ENCODE measurements at regions not wholly inside any gene's neighbourhood (a gene's known extent, or its start where the extent isn't known, plus 50 kb on each side); places are given as distances from the start of the nearest gene placed in this dataset.

DNA sequence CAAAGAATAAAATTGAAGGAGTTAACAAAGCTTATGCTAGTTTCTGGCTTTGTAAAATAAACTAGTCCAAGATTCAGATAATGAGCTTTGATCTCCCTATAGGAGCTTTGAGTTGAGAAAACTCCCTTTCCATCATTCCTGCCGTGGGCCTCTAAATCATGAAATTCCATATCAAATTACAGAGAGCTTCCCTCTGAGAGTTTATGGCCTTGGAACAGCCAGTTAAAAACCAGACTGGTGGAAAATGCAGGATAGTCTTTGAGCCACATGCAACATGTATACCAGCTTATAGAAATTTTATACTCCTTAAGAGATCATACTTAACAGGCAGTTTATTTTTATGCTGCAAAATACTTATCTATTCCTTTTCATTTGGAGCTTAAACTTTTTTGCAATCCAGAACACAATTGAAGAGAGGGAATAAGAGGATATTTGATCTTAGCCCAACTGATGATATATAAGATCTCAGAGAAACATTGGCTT is 175.8 kb upstream of the ATP2B1 start:
- H3K27me3 ChIP-seq (ENCODE audit: control insufficient read depth in 2 of 2, insufficient read depth in 2 of 2, low read length in 2 of 2): no peaks in the 10 kb centered on the region
- POLR2A ChIA-PET: no interaction called here
- H3K36me3 ChIP-seq (ENCODE audit: control insufficient read depth in 2 of 2, extremely low read depth in 1 of 2, insufficient read depth in 2 of 2, low read length in 2 of 2): no peaks in the 10 kb centered on the region
- no peak overlapping the region for H3K27ac ChIP-seq (ENCODE audit: insufficient read depth, low read depth, low read length)
- no peaks in the 10 kb centered on the region for H3K79me2 ChIP-seq (ENCODE audit: control insufficient read depth, insufficient read depth, low read length)
- no peak overlapping the region for H3K4me3 ChIP-seq (replicated peaks in 1 of 3; ENCODE audit: insufficient read depth in 1 of 3, low read depth in 1 of 3, low read length in 3 of 3)
- no peaks in the 10 kb centered on the region for H3K4me1 ChIP-seq (ENCODE audit: control insufficient read depth, extremely low read depth, insufficient read depth, low read length)
- FAIRE-seq: no peak
- H2AFZ ChIP-seq (ENCODE audit: low read depth, low read length): no peak overlapping the region
- no TSS peak for BruUV-seq (replicated peaks)
- TF ChIP-seq, protein P1, sequence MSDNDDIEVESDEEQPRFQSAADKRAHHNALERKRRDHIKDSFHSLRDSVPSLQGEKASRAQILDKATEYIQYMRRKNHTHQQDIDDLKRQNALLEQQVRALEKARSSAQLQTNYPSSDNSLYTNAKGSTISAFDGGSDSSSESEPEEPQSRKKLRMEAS (IDR thresholded peaks at IDR 0.05; ENCODE audit: insufficient read depth, insufficient read length): no peak
- TF ChIP-seq POLR2A (IDR thresholded peaks at IDR 0.05; ENCODE audit: low read depth, low read length): no peak
- TF ChIP-seq MYC (IDR thresholded peaks at IDR 0.05; ENCODE audit: low read depth, low read length): no peak
- TF ChIP-seq POLR2AphosphoS5 (IDR thresholded peaks at IDR 0.05; ENCODE audit: insufficient read depth, low read depth, low read length): no peak
- TF ChIP-seq JUN (IDR thresholded peaks at IDR 0.05; ENCODE audit: borderline replicate concordance, insufficient read depth, insufficient read length, low read depth): no peak
- TF ChIP-seq EZH2 (IDR thresholded peaks at IDR 0.05; ENCODE audit: borderline replicate concordance, low read depth, low read length, severe bottlenecking): no peak
- no peak for TF ChIP-seq GATA2 (IDR thresholded peaks at IDR 0.05; ENCODE audit: insufficient read depth, insufficient read length, low read depth, low read length)
- TF ChIP-seq, protein P2, sequence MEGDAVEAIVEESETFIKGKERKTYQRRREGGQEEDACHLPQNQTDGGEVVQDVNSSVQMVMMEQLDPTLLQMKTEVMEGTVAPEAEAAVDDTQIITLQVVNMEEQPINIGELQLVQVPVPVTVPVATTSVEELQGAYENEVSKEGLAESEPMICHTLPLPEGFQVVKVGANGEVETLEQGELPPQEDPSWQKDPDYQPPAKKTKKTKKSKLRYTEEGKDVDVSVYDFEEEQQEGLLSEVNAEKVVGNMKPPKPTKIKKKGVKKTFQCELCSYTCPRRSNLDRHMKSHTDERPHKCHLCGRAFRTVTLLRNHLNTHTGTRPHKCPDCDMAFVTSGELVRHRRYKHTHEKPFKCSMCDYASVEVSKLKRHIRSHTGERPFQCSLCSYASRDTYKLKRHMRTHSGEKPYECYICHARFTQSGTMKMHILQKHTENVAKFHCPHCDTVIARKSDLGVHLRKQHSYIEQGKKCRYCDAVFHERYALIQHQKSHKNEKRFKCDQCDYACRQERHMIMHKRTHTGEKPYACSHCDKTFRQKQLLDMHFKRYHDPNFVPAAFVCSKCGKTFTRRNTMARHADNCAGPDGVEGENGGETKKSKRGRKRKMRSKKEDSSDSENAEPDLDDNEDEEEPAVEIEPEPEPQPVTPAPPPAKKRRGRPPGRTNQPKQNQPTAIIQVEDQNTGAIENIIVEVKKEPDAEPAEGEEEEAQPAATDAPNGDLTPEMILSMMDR (IDR thresholded peaks at IDR 0.05; ENCODE audit: extremely low read depth in 1 of 2, insufficient read depth in 1 of 2, low read depth in 1 of 2, low read length in 2 of 2): no peak
- no peak for TF ChIP-seq FOS (IDR thresholded peaks at IDR 0.05; ENCODE audit: borderline replicate concordance, insufficient read depth, low read length)
- H3K9me1 ChIP-seq (replicated peaks; ENCODE audit: control insufficient read depth, extremely low read depth, insufficient read depth, low read length): no peaks in the 10 kb centered on the region
- H3K9me3 ChIP-seq (replicated peaks; ENCODE audit: control insufficient read depth, insufficient read depth, low read length): no peaks in the 10 kb centered on the region
- no peaks in the 10 kb centered on the region for H4K20me1 ChIP-seq (replicated peaks; ENCODE audit: control insufficient read depth, extremely low read depth, insufficient read depth, low read length)
- intact Hi-C loops (cut with micrococcal nuclease): no loop called here
- CTCF ChIA-PET: interaction anchor here (1.1 to 1.4 kb wide), 3 partner anchors 11 to 15 kb away, joined by 3 to 4 read pairs (median 4); no protein-coding TSS in a partner anchor
- H3K9ac ChIP-seq (replicated peaks; ENCODE audit: extremely low read depth, insufficient read depth, low read length): no peak overlapping the region
- dilution Hi-C loops (cut with MboI; ENCODE audit: extremely low pct_ligation_motif_present, low sequenced_read_pairs): no loop called here
- no peak for DNase-seq (ENCODE audit: low read depth, low spot score)
- H3K4me2 ChIP-seq (ENCODE audit: insufficient read depth, low read length): no peak overlapping the region
